Testis (tissue), 2 donors: ENCODE measurements at regions not wholly inside any gene's neighbourhood (a gene's known extent, or its start where the extent isn't known, plus 50 kb on each side); places are given as distances from the start of the nearest gene placed in this dataset.

ENCODE experiments used
- DNase-seq: peaks from one replicate; pipeline ENCODE4 v3.0.0-alpha.2; 2019
- H3K27ac ChIP-seq, 2 donors: fragments of 200-600 bp; sonication (generic); one replicate each; pipeline ENCODE4 v1.5.1; 2019
- H3K27me3 ChIP-seq: fragments of 200-600 bp; sonication (generic); one replicate; pipeline ENCODE4 v1.5.1; 2019
- H3K36me3 ChIP-seq: fragments of 200-600 bp; sonication (generic); one replicate; pipeline ENCODE4 v1.5.1; 2017; ENCODE audit warnings: low read depth; ENCODE audit errors: missing control alignments
- H3K4me1 ChIP-seq: fragments of 200-600 bp; sonication (generic); one replicate; pipeline ENCODE4 v1.5.1; 2019
- H3K4me3 ChIP-seq, 2 donors: fragments of 200-600 bp; sonication (generic); one replicate each; pipeline ENCODE4 v1.5.1; 2017 to 2019
- H3K9me3 ChIP-seq: fragments of 200-600 bp; sonication (generic); one replicate; pipeline ENCODE4 v1.5.1; 2017
- CTCF ChIP-seq, 3 experiments: fragments of 450-650 bp in 2 of 3; fragments of 200-600 bp in 1 of 3; sonication (generic) in 1 of 3; IDR thresholded peaks; one replicate each; pipeline ENCODE4 v1.5.1; 2016 to 2019; ENCODE audit warnings: antibody characterized with exemption in 3 of 3, mild to moderate bottlenecking in 2 of 3, moderate library complexity in 1 of 3
- POLR2A ChIP-seq: fragments of 450-650 bp; IDR thresholded peaks from one replicate; pipeline ENCODE4 v1.6.1; 2017; ENCODE audit warnings: antibody characterized with exemption, mild to moderate bottlenecking, moderate library complexity
- WGBS, 2 donors: methylation state at CpG; one replicate each; pipeline ENCODE4 v1.1.5; 2018; 5-methylcytosine and 5-hydroxymethylcytosine counted together
- intact Hi-C: fragments of 100-400 bp; cut with DNase I; formaldehyde crosslinking; loops from one replicate; pipeline ENCODE4 v1.15.1; 2023; ENCODE audit warnings: low total_unique reads

GRCh38 chr2:204380141-204380881, 165.0 kb upstream of the PARD3B start:
- no peak overlapping the region for H3K27ac ChIP-seq
- no peaks in the 10 kb centered on the region for H3K9me3 ChIP-seq
- H3K27me3 ChIP-seq: no peaks in the 10 kb centered on the region
- H3K4me3 ChIP-seq: no peak overlapping the region
- no peaks in the 10 kb centered on the region for H3K4me1 ChIP-seq
- intact Hi-C loops: no loop called here
- no peak for TF ChIP-seq CTCF (IDR thresholded peaks at IDR 0.05)
- TF ChIP-seq POLR2A: no peak
- 69 to 70% methylated on average over 5 of the region's 5 CpGs for whole genome bisulfite sequencing, 2 donors
- no peak for DNase-seq
- no peaks in the 10 kb centered on the region for H3K36me3 ChIP-seq

- H3K27ac ChIP-seq: no peak overlapping the region
- intact Hi-C loops: no loop called here
- H3K27me3 ChIP-seq: no peaks in the 10 kb centered on the region
- 92 to 95% methylated on average over 2 of the region's 2 CpGs for WGBS, 2 donors
- no peaks in the 10 kb centered on the region for H3K36me3 ChIP-seq
- H3K4me3 ChIP-seq: no peak overlapping the region
- no peaks in the 10 kb centered on the region for H3K9me3 ChIP-seq
- no peak for DNase-seq
- H3K4me1 ChIP-seq: no peaks in the 10 kb centered on the region
- TF ChIP-seq CTCF (IDR thresholded peaks at IDR 0.05): no peak
Observed at GRCh38 chr2:204386668-204387067, 158.6 kb upstream of the PARD3B start.

GRCh38 chr2:204389120-204389519, 156.2 kb upstream of the PARD3B start:
- no peak for TF ChIP-seq POLR2A
- 91% methylated on average over 1 of the region's 1 CpG; no CpG with 5 or more reads in 1 of the 2 donors for whole genome bisulfite sequencing, 2 donors
- Histone ChIP-seq H3K36me3 (no peaks in the 10 kb centered on the region), H3K4me1 (no peaks in the 10 kb centered on the region), H3K9me3 (no peaks in the 10 kb centered on the region), H3K27ac (no peak overlapping the region), H3K4me3 (no peak overlapping the region), H3K27me3 (no peaks in the 10 kb centered on the region)
- intact Hi-C loops: no loop called here
- no peak for DNase-seq

GRCh38 chr2:204389856-204390255, 155.4 kb upstream of the PARD3B start:
- Histone ChIP-seq H3K4me3 (no peak overlapping the region), H3K36me3 (no peaks in the 10 kb centered on the region), H3K4me1 (no peaks in the 10 kb centered on the region), H3K27me3 (no peaks in the 10 kb centered on the region), H3K27ac (no peak overlapping the region), H3K9me3 (no peaks in the 10 kb centered on the region)
- no peak for DNase-seq
- no peak for TF ChIP-seq CTCF (IDR thresholded peaks at IDR 0.05)
- TF ChIP-seq POLR2A: no peak
- 92 to 96% methylated on average over 1 of the region's 1 CpG for WGBS, 2 donors
- intact Hi-C loops: no loop called here

- Histone ChIP-seq H3K4me1 (no peaks in the 10 kb centered on the region), H3K9me3 (no peaks in the 10 kb centered on the region), H3K27ac (no peak overlapping the region), H3K27me3 (no peaks in the 10 kb centered on the region), H3K4me3 (no peak overlapping the region), H3K36me3 (no peaks in the 10 kb centered on the region)
- WGBS, 2 donors: 79 to 87% methylated on average over 4 of the region's 4 CpGs
- no peak for DNase-seq
- intact Hi-C loops: no loop called here
- TF ChIP-seq CTCF (IDR thresholded peaks at IDR 0.05): no peak
- no peak for TF ChIP-seq POLR2A
Observed at GRCh38 chr2:204395539-204395938, 149.7 kb upstream of the PARD3B start.
